H1 (cell line): ENCODE measurements at regions not wholly inside any gene's neighbourhood (a gene's known extent, or its start where the extent isn't known, plus 50 kb on each side); places are given as distances from the start of the nearest gene placed in this dataset.

Experiments used
- CHD2 ChIP-seq: IDR thresholded peaks from 2 replicates; pipeline ENCODE4 v1.6.1; 2012; ENCODE audit warnings: low read length, improper control_type of control experiment
- CTCF ChIP-seq, 3 experiments: IDR thresholded peaks; 1 replicate in 2 of 3; 2 replicates in 1 of 3; pipeline versions ENCODE4 v1.5.1 to v1.6.1; 2011; ENCODE audit warnings: low read length in 3 of 3, mild to moderate bottlenecking in 3 of 3, inconsistent platforms in 2 of 3, low read depth in 1 of 3, moderate library complexity in 1 of 3; ENCODE audit not compliant: insufficient read depth in 1 of 3; ENCODE audit errors: control extremely low read depth in 1 of 3

GRCh38 chr1:163652441-163652840 lies 330.7 kb downstream of the NUF2 start:
- no peak for TF ChIP-seq CTCF (IDR thresholded peaks at IDR 0.05; ENCODE audit: control extremely low read depth in 1 of 3, insufficient read depth in 1 of 3, low read depth in 1 of 3, low read length in 3 of 3)
- TF ChIP-seq CHD2: no peak
